ENCODE measurements at regions not wholly inside any gene's neighbourhood (a gene's known extent, or its start where the extent isn't known, plus 50 kb on each side); places are given as distances from the start of the nearest gene placed in this dataset.
A peak's percentile ranks its signal among the peaks of the same experiment; 100 is the strongest.

DNA sequence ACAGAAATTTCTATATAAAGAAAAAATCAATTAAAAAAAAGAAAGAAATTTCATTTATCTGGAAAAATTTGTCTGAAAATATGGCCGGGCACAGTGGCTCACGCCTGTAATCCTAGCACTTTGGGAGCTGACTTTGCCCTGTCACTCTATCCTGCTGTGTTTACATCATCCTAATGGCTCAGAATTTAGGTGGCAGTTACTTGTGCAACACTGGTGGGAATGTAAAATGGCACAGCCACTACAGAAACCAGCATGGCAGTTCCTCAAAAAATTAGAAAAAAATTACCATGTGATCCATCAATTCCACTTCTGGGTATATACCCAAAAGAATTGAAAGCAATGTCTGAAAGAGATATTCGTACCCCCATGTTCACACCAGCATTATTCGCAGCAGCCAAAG is 405.2 kb upstream of the AUTS2 start:
- WGBS, 4 donors, result 93 to 96% (median 95%) methylated on average over 4 of the region's 4 CpGs
- peaks cover 0 to 7% (median 0%) of the 10 kb centered on the region in 12 donors for H3K4me1 ChIP-seq
- no peak for TF ChIP-seq POLR2A (IDR thresholded peaks at IDR 0.05)
- TF ChIP-seq, protein P1, sequence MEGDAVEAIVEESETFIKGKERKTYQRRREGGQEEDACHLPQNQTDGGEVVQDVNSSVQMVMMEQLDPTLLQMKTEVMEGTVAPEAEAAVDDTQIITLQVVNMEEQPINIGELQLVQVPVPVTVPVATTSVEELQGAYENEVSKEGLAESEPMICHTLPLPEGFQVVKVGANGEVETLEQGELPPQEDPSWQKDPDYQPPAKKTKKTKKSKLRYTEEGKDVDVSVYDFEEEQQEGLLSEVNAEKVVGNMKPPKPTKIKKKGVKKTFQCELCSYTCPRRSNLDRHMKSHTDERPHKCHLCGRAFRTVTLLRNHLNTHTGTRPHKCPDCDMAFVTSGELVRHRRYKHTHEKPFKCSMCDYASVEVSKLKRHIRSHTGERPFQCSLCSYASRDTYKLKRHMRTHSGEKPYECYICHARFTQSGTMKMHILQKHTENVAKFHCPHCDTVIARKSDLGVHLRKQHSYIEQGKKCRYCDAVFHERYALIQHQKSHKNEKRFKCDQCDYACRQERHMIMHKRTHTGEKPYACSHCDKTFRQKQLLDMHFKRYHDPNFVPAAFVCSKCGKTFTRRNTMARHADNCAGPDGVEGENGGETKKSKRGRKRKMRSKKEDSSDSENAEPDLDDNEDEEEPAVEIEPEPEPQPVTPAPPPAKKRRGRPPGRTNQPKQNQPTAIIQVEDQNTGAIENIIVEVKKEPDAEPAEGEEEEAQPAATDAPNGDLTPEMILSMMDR (IDR thresholded peaks at IDR 0.05), result no peak
- ATAC-seq, result no peak
- no peak overlapping the region for H3K4me3 ChIP-seq
- no peak for DNase-seq
- no peaks in the 10 kb centered on the region for H3K27me3 ChIP-seq
- H3K27ac ChIP-seq, result no peak overlapping the region
- intact Hi-C loops (cut with DNase I), result no loop called here
- H3K9me3 ChIP-seq, result peaks cover 0 to 17% (median 0%) of the 10 kb centered on the region in 12 donors
- no peaks in the 10 kb centered on the region for H3K36me3 ChIP-seq

DNA sequence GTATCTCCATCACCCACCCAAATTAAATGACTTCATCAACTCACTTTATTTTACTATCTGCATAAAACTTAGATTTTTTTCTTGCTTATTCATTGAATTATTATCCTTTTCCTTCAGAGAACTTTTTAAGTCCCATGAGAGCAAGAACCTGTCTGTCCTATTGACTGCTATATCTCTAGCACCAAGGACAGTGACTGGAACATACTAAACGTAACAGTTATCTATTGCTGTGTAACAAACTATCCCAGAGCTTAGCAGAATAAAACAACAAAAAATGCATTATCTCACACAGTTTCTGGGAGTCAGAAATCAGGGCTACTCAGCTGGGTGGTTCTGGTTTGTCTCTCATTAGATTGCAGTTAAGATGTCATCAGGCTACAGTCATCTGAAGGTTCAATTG is 401.7 kb upstream of the AUTS2 start:
- WGBS, 4 donors, result 78 to 90% (median 83%) methylated on average over 1 of the region's 1 CpG
- TF ChIP-seq, protein P1 (IDR thresholded peaks at IDR 0.05), result no peak
- TF ChIP-seq POLR2A (IDR thresholded peaks at IDR 0.05), result no peak
- ATAC-seq, result no peak

DNA sequence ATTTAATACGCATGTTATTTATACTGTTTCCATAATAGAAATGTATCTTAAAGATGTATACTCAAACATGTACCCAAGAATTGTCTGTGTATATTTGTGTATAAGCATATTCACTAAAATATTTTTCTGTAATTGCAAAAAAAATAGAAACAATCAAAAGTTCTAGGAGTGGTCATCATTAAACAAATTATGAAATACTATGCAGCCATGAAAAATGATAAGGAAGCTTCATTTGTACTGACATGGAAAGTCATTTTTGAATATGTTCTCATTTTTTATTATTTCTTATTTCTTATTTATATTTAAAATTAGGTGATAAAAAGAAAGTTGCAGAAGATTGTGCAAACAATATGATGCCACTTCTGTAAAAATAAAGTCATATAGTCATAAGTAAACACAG is 400.0 kb upstream of the AUTS2 start:
- TF ChIP-seq, protein P1 (IDR thresholded peaks at IDR 0.05), result no peak
- TF ChIP-seq POLR2A (IDR thresholded peaks at IDR 0.05), result no peak
- DNase-seq, result no peak
- H3K27ac ChIP-seq, result no peak overlapping the region
- WGBS, 4 donors, result 97 to 100% (median 97%) methylated on average over 1 of the region's 1 CpG
- H3K27me3 ChIP-seq, result no peaks in the 10 kb centered on the region
- no peaks in the 10 kb centered on the region for H3K4me1 ChIP-seq
- no peak overlapping the region for H3K4me3 ChIP-seq
- ATAC-seq, result no peak
- intact Hi-C loops (cut with DNase I), result no loop called here
- H3K9me3 ChIP-seq, result peaks cover 0 to 36% (median 6%) of the 10 kb centered on the region in 12 donors
- no peaks in the 10 kb centered on the region for H3K36me3 ChIP-seq

More for the DNA sequence above, 401.7 kb upstream of the AUTS2 start:
- H3K4me1 ChIP-seq, result no peaks in the 10 kb centered on the region
- intact Hi-C loops (cut with DNase I), result no loop called here
- no peak overlapping the region for H3K4me3 ChIP-seq
- H3K27ac ChIP-seq, result no peak overlapping the region
- H3K27me3 ChIP-seq, result no peaks in the 10 kb centered on the region
- peaks cover 0 to 36% (median 6%) of the 10 kb centered on the region in 12 donors for H3K9me3 ChIP-seq
- no peak for DNase-seq
- no peaks in the 10 kb centered on the region for H3K36me3 ChIP-seq

DNA sequence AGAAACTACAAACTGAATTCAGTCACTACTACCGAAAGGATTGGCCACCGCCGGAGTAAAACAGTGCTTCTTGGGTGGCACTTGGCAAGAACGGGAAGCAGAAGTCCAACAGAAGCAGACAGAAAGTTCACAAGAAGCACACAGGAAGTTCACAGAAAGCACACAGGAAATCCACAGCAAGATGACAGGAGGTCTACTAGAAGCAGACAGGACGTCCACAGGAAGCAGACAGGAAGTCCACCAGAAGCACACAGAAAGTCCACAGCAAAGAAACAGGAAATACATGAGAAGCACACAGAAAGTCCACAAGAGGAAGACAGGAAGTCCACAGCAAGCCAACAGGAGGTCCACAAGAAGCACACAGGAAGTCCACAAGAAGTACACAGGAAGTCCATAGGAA is 399.2 kb upstream of the AUTS2 start:
- intact Hi-C loops (cut with DNase I), result no loop called here
- H3K4me1 ChIP-seq, result no peaks in the 10 kb centered on the region
- no peaks in the 10 kb centered on the region for H3K27me3 ChIP-seq
- DNase-seq (no peak), ATAC-seq (no peak)
- H3K36me3 ChIP-seq, result no peaks in the 10 kb centered on the region
- peaks cover 0 to 36% (median 6%) of the 10 kb centered on the region in 12 donors for H3K9me3 ChIP-seq
- peak overlapping the region in 1 of 12 donors; percentile 13 for H3K27ac ChIP-seq
- H3K4me3 ChIP-seq, result no peak overlapping the region
- TF ChIP-seq, protein P1 (IDR thresholded peaks at IDR 0.05), result no peak
- no peak for TF ChIP-seq POLR2A (IDR thresholded peaks at IDR 0.05)
- 57 to 75% (median 68%) methylated on average over 5 of the region's 5 CpGs for WGBS, 4 donors
